ENCODE measurements at regions not wholly inside any gene's neighbourhood (a gene's known extent, or its start where the extent isn't known, plus 50 kb on each side); places are given as distances from the start of the nearest gene placed in this dataset.

DNA sequence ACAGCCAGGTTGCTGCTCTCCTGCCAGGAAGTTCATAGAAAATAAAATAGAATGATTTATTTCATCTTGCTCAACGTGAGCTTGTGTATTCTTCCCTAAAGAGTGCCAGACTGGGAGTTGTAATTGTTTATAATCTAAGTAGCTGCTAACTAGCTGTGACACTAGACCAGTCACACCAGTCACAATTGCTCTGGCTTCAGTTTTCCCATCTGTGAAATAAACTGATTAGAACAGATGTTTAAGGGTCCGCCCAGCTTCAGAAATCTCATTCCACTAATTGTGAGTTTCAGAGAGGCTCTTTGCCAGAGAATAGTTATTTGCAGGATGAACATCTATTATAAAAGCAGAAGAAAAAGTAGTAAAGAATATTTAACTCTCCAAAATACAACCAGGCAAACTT lies 55.6 kb upstream of the ZDHHC17 start:
- Mint-ChIP-seq H3K27me3 (no peaks in the 10 kb centered on the region), H3K36me3 (no peaks in the 10 kb centered on the region), H3K9me3 (no peaks in the 10 kb centered on the region), H3K4me3 (no peak overlapping the region), H3K27ac (no peak overlapping the region), H3K4me1 (peaks cover 13% of the 10 kb centered on the region)
- no peak for ATAC-seq

DNA sequence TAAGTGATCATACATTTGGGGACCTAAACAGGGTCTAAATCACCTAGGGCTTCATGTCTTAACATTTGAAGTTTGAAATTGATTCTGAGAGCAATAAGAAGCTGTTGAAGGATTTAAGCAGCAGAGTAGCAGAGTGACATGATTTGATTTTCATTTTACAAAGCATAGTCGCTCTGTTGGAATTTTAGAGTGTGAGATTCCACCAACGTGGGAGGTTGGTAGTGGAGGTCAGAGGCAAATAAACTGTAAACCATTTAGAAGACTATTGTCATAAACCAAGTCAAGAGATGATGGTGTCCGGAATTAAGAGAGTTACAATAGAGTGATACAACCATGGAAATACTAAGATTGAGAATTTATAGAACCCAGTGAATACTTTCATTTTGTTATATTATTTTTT lies 52.7 kb upstream of the ZDHHC17 start:
- Mint-ChIP-seq H3K4me3 (no peak overlapping the region), H3K27me3 (no peaks in the 10 kb centered on the region), H3K4me1 (no peaks in the 10 kb centered on the region), H3K9me3 (no peaks in the 10 kb centered on the region), H3K27ac (no peak overlapping the region), H3K36me3 (no peaks in the 10 kb centered on the region)
- no peak for ATAC-seq

DNA sequence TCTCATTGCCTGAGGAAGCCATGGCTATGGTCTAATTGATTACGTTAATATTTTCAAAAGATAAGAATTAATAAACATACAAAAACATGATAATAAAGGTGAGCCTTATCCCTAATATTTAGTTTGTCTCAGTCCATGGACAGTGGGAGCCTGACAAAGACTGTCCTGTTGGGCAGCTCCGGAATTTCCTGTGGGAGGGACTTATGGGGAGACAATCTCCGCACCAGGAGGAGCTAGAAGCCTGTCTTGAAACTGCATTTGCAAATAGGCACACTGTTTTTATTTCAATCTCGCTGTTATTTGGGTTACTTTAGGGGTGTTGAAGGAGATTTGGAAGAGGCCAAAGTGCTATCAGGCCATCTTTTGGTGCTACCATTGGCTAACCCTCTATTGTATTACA lies 50.8 kb upstream of the ZDHHC17 start:
- Mint-ChIP-seq H3K4me3 (no peak overlapping the region), H3K36me3 (no peaks in the 10 kb centered on the region), H3K27me3 (no peaks in the 10 kb centered on the region), H3K4me1 (no peaks in the 10 kb centered on the region), H3K27ac (no peak overlapping the region), H3K9me3 (no peaks in the 10 kb centered on the region)
- no peak for ATAC-seq

DNA sequence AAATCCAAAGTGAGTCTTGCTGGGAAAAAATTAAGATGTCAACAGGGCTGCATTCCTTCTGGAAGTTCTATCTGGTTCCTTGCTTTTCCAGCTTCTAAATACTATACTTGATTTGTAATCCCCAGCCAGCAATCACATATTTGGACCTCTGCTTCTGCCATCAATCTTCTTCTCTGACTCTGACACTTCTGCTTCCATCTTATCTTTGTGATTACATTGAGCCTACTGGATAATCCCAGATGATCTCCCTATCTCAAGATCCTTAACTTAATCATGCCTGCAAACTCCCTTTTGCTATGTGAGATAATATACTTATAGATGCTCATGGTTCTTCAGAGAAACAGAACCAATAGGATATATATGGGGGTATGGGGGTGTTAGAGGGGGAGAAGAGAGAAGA lies 49.9 kb upstream of the ZDHHC17 start:
- Mint-ChIP-seq H3K4me1 (no peaks in the 10 kb centered on the region), H3K27ac (no peak overlapping the region), H3K36me3 (no peaks in the 10 kb centered on the region), H3K4me3 (no peak overlapping the region), H3K9me3 (no peaks in the 10 kb centered on the region), H3K27me3 (no peaks in the 10 kb centered on the region)
- no peak for ATAC-seq
